Medulla oblongata (tissue), 1 donor: ENCODE measurements at regions not wholly inside any gene's neighbourhood (a gene's known extent, or its start where the extent isn't known, plus 50 kb on each side); places are given as distances from the start of the nearest gene placed in this dataset.

ENCODE experiments used
- DNase-seq: peaks from one replicate; pipeline ENCODE4 v3.0.0-alpha.2; 2015; ENCODE audit errors: extremely low spot score

- no peak for DNase-seq
These were observed 55.2 kb upstream of the FRMD4B start for GRCh38 chr3:69441040-69441439.

DNA sequence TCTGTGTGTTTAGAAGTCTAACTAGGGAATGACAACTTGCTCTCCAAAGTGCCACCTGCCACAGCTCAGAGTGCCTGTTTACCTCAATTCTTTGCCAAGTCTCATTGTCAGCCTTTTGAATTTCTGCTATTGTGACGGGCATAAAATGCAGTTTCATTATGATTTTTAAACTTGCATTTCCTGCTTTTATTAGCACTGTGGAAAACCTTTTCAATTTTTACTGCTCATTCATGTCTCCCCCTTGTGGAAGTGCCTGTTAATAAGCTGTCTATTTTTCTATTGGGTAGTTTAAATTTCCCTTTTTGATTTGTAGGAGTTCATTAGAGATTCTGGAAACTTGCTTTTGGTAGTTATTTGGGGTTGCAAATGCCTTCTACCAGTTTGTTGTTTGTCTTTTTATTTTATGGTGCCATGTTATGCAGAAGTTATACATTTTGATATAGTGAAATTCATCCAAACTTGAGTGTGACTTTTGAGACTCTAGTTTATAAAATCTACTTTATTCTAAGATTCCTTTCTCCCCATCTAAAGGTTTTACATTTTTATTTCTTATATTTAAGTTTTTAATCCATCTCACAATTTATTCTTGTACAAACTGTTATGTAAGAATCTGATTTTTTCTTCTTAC is 53.9 kb upstream of the FRMD4B start:
- peak; percentile 78 for DNase-seq

GRCh38 chr3:69438476-69438875 is 52.6 kb upstream of the FRMD4B start:
- DNase-seq, result no peak

DNA sequence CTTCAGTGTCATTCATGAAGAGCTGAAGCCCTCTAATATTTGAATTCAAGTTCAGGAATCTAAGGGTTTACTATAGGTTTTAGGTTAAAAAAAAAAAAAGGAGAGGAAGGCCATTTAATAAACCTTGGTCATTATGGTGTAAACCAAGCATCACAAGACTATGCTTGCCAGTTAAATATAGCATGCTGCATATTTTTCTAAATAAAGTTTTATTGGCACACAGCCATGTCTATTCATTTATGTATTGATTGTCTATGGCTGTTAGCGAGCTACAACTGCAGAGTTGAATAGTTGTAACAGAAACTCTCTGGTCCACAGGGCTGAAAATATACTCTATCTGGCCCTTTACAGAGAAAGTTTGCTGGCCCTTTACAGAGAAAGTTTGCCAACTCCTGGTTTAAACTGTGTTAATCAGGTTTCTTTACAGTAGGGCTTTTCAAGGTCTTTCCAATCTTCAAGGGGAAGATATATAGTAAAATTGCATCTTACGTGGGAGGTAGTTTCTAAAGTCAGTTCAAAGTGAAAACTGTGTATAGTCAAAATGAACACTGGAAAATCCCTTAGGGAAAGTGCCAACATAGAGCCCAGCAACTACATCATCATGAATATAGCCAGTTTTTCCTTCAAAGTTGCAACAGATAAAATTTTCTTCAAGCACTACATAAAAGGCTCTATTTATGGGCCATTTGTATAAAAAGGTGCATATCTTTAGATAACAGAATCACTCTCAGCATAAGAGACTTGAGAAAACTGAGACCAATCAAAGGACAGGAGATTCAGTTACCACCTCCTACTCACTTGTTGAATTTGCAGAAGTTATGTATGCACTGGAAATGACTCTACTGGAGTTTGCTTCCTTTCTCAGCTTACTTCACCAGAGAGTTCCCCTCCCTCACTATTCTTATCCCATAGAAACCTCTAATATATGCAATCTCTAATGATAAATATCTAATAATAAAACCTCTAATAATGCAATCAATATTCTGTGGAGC is 49.7 kb upstream of the FRMD4B start:
- DNase-seq, result no peak
